ELF-1 (cell line): ENCODE measurements at regions not wholly inside any gene's neighbourhood (a gene's known extent, or its start where the extent isn't known, plus 50 kb on each side); places are given as distances from the start of the nearest gene placed in this dataset.
A peak's percentile ranks its signal among the peaks of the same experiment; 100 is the strongest.

Source experiments
- DNase-seq: peaks from one replicate; pipeline ENCODE4 v3.0.0-alpha.2; 2016; ENCODE audit warnings: low read depth, low spot score

- DNase-seq = no peak
These were observed 290.8 kb upstream of the MC4R start for GRCh38 chr18:60663060-60663989.

- no peak for DNase-seq
These were observed 292.2 kb upstream of the MC4R start for GRCh38 chr18:60664736-60665135.

GRCh38 chr18:60667016-60667415, 294.4 kb upstream of the MC4R start:
- no peak for DNase-seq

GRCh38 chr18:60668583-60668982, 296.0 kb upstream of the MC4R start:
- DNase-seq = no peak

- no peak for DNase-seq
These were observed 297.4 kb upstream of the MC4R start for GRCh38 chr18:60669938-60670337.

- DNase-seq = no peak
These were observed 298.4 kb upstream of the MC4R start for GRCh38 chr18:60671021-60671420.

- no peak for DNase-seq
These were observed 302.6 kb upstream of the MC4R start for GRCh38 chr18:60675126-60675525.

GRCh38 chr18:60675801-60676200, 303.2 kb upstream of the MC4R start:
- no peak for DNase-seq

- DNase-seq = peak; percentile 66
These were observed 304.2 kb upstream of the MC4R start for GRCh38 chr18:60676815-60677214.

GRCh38 chr18:60684843-60685513, 312.4 kb upstream of the MC4R start:
- peak; percentile 52 for DNase-seq

- DNase-seq = no peak
These were observed 313.6 kb upstream of the MC4R start for GRCh38 chr18:60686142-60686541.

- DNase-seq = no peak
These were observed 318.5 kb upstream of the MC4R start for GRCh38 chr18:60691061-60691460.

GRCh38 chr18:60693426-60693825, 320.9 kb upstream of the MC4R start:
- DNase-seq = no peak

- DNase-seq = no peak
These were observed 326.3 kb upstream of the MC4R start for GRCh38 chr18:60698901-60699300.

GRCh38 chr18:60722742-60723141, 350.2 kb upstream of the MC4R start:
- no peak for DNase-seq

GRCh38 chr18:60732143-60732542, 359.6 kb upstream of the MC4R start:
- DNase-seq = no peak

- no peak for DNase-seq
These were observed 366.6 kb upstream of the MC4R start for GRCh38 chr18:60739212-60739611.

- no peak for DNase-seq
These were observed 367.7 kb upstream of the MC4R start for GRCh38 chr18:60740313-60740712.

GRCh38 chr18:60746491-60746890, 373.9 kb upstream of the MC4R start:
- no peak for DNase-seq

GRCh38 chr18:60746919-60747318, 374.3 kb upstream of the MC4R start:
- no peak for DNase-seq

- no peak for DNase-seq
These were observed 381.2 kb upstream of the MC4R start for GRCh38 chr18:60753753-60754152.

- DNase-seq = no peak
These were observed 381.9 kb upstream of the MC4R start for GRCh38 chr18:60754413-60755009.

- DNase-seq = no peak
These were observed 382.6 kb upstream of the MC4R start for GRCh38 chr18:60755134-60755533.
